ENCODE measurements at regions not wholly inside any gene's neighbourhood (a gene's known extent, or its start where the extent isn't known, plus 50 kb on each side); places are given as distances from the start of the nearest gene placed in this dataset.

GRCh38 chr5:73376618-73377170 lies 71.9 kb downstream of the FOXD1 start:
- ChIA-PET POLR2A (no interaction called here), CTCF (interaction anchor here (0.6 kb wide), 1 partner anchor 68 kb away, joined by 5 read pairs; no protein-coding TSS in a partner anchor)
- no peak for TF ChIP-seq TARDBP (IDR thresholded peaks at IDR 0.05)
- no peak for TF ChIP-seq NFRKB (IDR thresholded peaks at IDR 0.05)
- TF ChIP-seq FOXK2 (IDR thresholded peaks at IDR 0.05): no peak
- TF ChIP-seq ARNT (IDR thresholded peaks at IDR 0.05): no peak
- no peak for TF ChIP-seq HDGF (IDR thresholded peaks at IDR 0.05; ENCODE audit: borderline replicate concordance)
- no peak for TF ChIP-seq ELF4 (IDR thresholded peaks at IDR 0.05)
- TF ChIP-seq FOXM1 (IDR thresholded peaks at IDR 0.05; ENCODE audit: borderline replicate concordance): no peak
- no peak for TF ChIP-seq CTBP1 (IDR thresholded peaks at IDR 0.05; ENCODE audit: borderline replicate concordance)
- TF ChIP-seq L3MBTL2 (conservative IDR thresholded peaks at IDR 0.05): no peak
- TF ChIP-seq SP1 (IDR thresholded peaks at IDR 0.05): no peak
- TF ChIP-seq SUZ12 (IDR thresholded peaks at IDR 0.05): no peak
- TF ChIP-seq ZNF384 (IDR thresholded peaks at IDR 0.05): no peak
- no peak for TF ChIP-seq LEF1 (IDR thresholded peaks at IDR 0.05; ENCODE audit: borderline replicate concordance)
- no peak for TF ChIP-seq PKNOX1 (IDR thresholded peaks at IDR 0.05)
- no peak for TF ChIP-seq FOXA1 (IDR thresholded peaks at IDR 0.05)
- TF ChIP-seq BHLHE40 (IDR thresholded peaks at IDR 0.05; ENCODE audit: borderline replicate concordance): no peak
- DNase-seq (ENCODE audit: extremely low spot score): no peak

- ChIA-PET CTCF (no interaction called here), POLR2A (interaction anchor here (0.8 kb wide), 1 partner anchor 72 kb away, joined by 3 read pairs; the partner anchor contains the start of gene FOXD1)
- no peak for DNase-seq (ENCODE audit: extremely low spot score)
- TF ChIP-seq ARNT (IDR thresholded peaks at IDR 0.05): no peak
- no peak for TF ChIP-seq SP1 (IDR thresholded peaks at IDR 0.05)
- no peak for TF ChIP-seq ELF4 (IDR thresholded peaks at IDR 0.05)
- no peak for TF ChIP-seq NFRKB (IDR thresholded peaks at IDR 0.05)
- no peak for TF ChIP-seq SUZ12 (IDR thresholded peaks at IDR 0.05)
These were observed 72.6 kb downstream of the FOXD1 start for GRCh38 chr5:73375949-73376348.

- ChIA-PET POLR2A (interaction anchor here (1.1 to 2.3 kb wide), 2 partner anchors 73 to 159 kb away, joined by 4 to 6 read pairs; partner anchors contain the start of gene FOXD1), CTCF (no interaction called here)
- DNase-seq (ENCODE audit: extremely low spot score): no peak
- TF ChIP-seq CTBP1 (IDR thresholded peaks at IDR 0.05; ENCODE audit: borderline replicate concordance) (no peak), L3MBTL2 (conservative IDR thresholded peaks at IDR 0.05) (no peak), HDGF (IDR thresholded peaks at IDR 0.05; ENCODE audit: borderline replicate concordance) (no peak), ARNT (IDR thresholded peaks at IDR 0.05) (no peak), TARDBP (IDR thresholded peaks at IDR 0.05) (no peak), BHLHE40 (IDR thresholded peaks at IDR 0.05; ENCODE audit: borderline replicate concordance) (no peak), SUZ12 (IDR thresholded peaks at IDR 0.05) (no peak), FOXK2 (IDR thresholded peaks at IDR 0.05) (no peak), FOXM1 (IDR thresholded peaks at IDR 0.05; ENCODE audit: borderline replicate concordance) (no peak), NFRKB (IDR thresholded peaks at IDR 0.05) (no peak), SP1 (IDR thresholded peaks at IDR 0.05) (no peak)
These were observed 73.4 kb downstream of the FOXD1 start for GRCh38 chr5:73375191-73375545.

GRCh38 chr5:73374520-73375190 lies 73.9 kb downstream of the FOXD1 start:
- TF ChIP-seq SP1 (IDR thresholded peaks at IDR 0.05) (no peak), PKNOX1 (IDR thresholded peaks at IDR 0.05) (peak; percentile 40), SUZ12 (IDR thresholded peaks at IDR 0.05) (no peak), NFRKB (IDR thresholded peaks at IDR 0.05) (no peak), ARNT (IDR thresholded peaks at IDR 0.05) (no peak)
- CTCF ChIA-PET: interaction anchor here (0.7 kb wide), 1 partner anchor 159 kb away, joined by 3 read pairs; no protein-coding TSS in a partner anchor
- POLR2A ChIA-PET: interaction anchor here (1.1 to 2.3 kb wide), 3 partner anchors 13 to 158 kb away, joined by 4 to 6 read pairs (median 5); partner anchors contain the start of gene FOXD1
- no peak for DNase-seq (ENCODE audit: extremely low spot score)

GRCh38 chr5:73373814-73374510 lies 74.6 kb downstream of the FOXD1 start:
- ChIA-PET POLR2A (interaction anchor here (1.1 to 2.3 kb wide), 3 partner anchors 14 to 158 kb away, joined by 4 to 6 read pairs (median 5); partner anchors contain the start of gene FOXD1), CTCF (interaction anchor here (0.7 kb wide), 1 partner anchor 158 kb away, joined by 3 read pairs; no protein-coding TSS in a partner anchor)
- no peak for DNase-seq (ENCODE audit: extremely low spot score)
- TF ChIP-seq PKNOX1 (IDR thresholded peaks at IDR 0.05) (no peak), CTBP1 (IDR thresholded peaks at IDR 0.05; ENCODE audit: borderline replicate concordance) (no peak), FOXM1 (IDR thresholded peaks at IDR 0.05; ENCODE audit: borderline replicate concordance) (no peak), L3MBTL2 (conservative IDR thresholded peaks at IDR 0.05) (no peak), FOXA1 (IDR thresholded peaks at IDR 0.05) (no peak), FOXK2 (IDR thresholded peaks at IDR 0.05) (no peak), ARNT (IDR thresholded peaks at IDR 0.05) (no peak), TARDBP (IDR thresholded peaks at IDR 0.05) (no peak), HDGF (IDR thresholded peaks at IDR 0.05; ENCODE audit: borderline replicate concordance) (no peak), SP1 (IDR thresholded peaks at IDR 0.05) (no peak), NFRKB (IDR thresholded peaks at IDR 0.05) (no peak), ELF4 (IDR thresholded peaks at IDR 0.05) (no peak), LEF1 (IDR thresholded peaks at IDR 0.05; ENCODE audit: borderline replicate concordance) (no peak), ZNF384 (IDR thresholded peaks at IDR 0.05) (no peak), BHLHE40 (IDR thresholded peaks at IDR 0.05; ENCODE audit: borderline replicate concordance) (no peak), SUZ12 (IDR thresholded peaks at IDR 0.05) (no peak)

Measured in HEK293T (cell line).